Neural cell (in vitro differentiated cells): ENCODE measurements at regions not wholly inside any gene's neighbourhood (a gene's known extent, or its start where the extent isn't known, plus 50 kb on each side); places are given as distances from the start of the nearest gene placed in this dataset.

Experiments
- EP300 ChIP-seq: fragments of 450-650 bp; conservative IDR thresholded peaks from 2 replicates; pipeline ENCODE4 v1.6.1; 2014; ENCODE audit warnings: antibody characterized with exemption, mild to moderate bottlenecking, moderate library complexity; ENCODE audit not compliant: poor library complexity, severe bottlenecking
- POLR2AphosphoS5 ChIP-seq: IDR thresholded peaks from 2 replicates; pipeline ENCODE4 v1.6.1; 2012
- RAD21 ChIP-seq: fragments of 450-650 bp; conservative IDR thresholded peaks from 2 replicates; pipeline ENCODE4 v1.6.1; 2014; ENCODE audit warnings: antibody characterized with exemption, mild to moderate bottlenecking, moderate library complexity
- TAF1 ChIP-seq: IDR thresholded peaks from 2 replicates; pipeline ENCODE4 v1.6.1; 2012; ENCODE audit warnings: low read depth
- TF ChIP-seq, protein P1 (sequence below): fragments of 450-650 bp; IDR thresholded peaks from 2 replicates; pipeline ENCODE4 v1.5.1; 2014; ENCODE audit warnings: antibody characterized with exemption, mild to moderate bottlenecking, moderate library complexity; ENCODE audit not compliant: poor library complexity, severe bottlenecking

DNA sequence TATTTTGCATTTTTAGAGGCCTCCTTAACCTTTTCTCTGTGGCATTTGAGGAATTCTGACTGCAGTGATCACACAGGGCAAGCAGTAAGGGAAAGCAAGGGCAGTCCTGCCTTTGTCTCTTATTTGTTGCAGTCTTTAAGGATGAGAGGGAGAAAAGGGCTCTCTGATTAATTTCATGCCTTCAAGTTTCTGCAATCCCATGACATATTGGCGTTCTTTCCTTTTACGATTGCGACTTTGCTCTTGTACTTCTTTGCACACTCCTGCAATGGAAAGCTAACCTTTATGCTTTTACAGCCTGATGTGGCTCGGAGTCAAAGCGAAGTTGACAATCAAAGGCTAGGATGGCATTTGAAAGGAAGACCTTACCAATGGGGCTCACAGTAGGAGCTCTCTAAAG, 698.4 kb downstream of the DNAH5 start:
- TF ChIP-seq, protein P1, sequence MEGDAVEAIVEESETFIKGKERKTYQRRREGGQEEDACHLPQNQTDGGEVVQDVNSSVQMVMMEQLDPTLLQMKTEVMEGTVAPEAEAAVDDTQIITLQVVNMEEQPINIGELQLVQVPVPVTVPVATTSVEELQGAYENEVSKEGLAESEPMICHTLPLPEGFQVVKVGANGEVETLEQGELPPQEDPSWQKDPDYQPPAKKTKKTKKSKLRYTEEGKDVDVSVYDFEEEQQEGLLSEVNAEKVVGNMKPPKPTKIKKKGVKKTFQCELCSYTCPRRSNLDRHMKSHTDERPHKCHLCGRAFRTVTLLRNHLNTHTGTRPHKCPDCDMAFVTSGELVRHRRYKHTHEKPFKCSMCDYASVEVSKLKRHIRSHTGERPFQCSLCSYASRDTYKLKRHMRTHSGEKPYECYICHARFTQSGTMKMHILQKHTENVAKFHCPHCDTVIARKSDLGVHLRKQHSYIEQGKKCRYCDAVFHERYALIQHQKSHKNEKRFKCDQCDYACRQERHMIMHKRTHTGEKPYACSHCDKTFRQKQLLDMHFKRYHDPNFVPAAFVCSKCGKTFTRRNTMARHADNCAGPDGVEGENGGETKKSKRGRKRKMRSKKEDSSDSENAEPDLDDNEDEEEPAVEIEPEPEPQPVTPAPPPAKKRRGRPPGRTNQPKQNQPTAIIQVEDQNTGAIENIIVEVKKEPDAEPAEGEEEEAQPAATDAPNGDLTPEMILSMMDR: no peak
- TF ChIP-seq RAD21 (peak; percentile 11), EP300 (no peak), POLR2AphosphoS5 (no peak), TAF1 (no peak)
